DND-41 (cell line): ENCODE measurements at regions not wholly inside any gene's neighbourhood (a gene's known extent, or its start where the extent isn't known, plus 50 kb on each side); places are given as distances from the start of the nearest gene placed in this dataset.

Source experiments
- ATAC-seq: fragments of 200-7000 bp; cut with Tn5 transposase; 3 replicates; pipeline ENCODE4 v1.9.1; 2021; ENCODE audit warnings: low read depth; ENCODE audit not compliant: insufficient read depth
- DNase-seq: peaks from one replicate; pipeline ENCODE4 v3.0.0-alpha.2; 2020
- H2AFZ ChIP-seq: 2 replicates; pipeline ENCODE4 v1.6.0; 2012; ENCODE audit warnings: low read depth, low read length
- H3K27ac ChIP-seq: 2 replicates; pipeline ENCODE4 v1.5.1; 2012; ENCODE audit warnings: low read length, inconsistent platforms
- H3K27me3 ChIP-seq: fragments of 200-600 bp; sonication (generic); 2 replicates; pipeline ENCODE4 v1.6.0; 2012; ENCODE audit warnings: low read length, mild to moderate bottlenecking, inconsistent platforms; ENCODE audit not compliant: insufficient read depth, poor library complexity
- H3K36me3 ChIP-seq: 2 replicates; pipeline ENCODE4 v1.5.1; 2012; ENCODE audit warnings: low read length, inconsistent platforms; ENCODE audit not compliant: insufficient read depth
- H3K4me1 ChIP-seq: 2 replicates; pipeline ENCODE4 v1.5.1; 2012; ENCODE audit warnings: mild to moderate bottlenecking, low read length; ENCODE audit not compliant: insufficient read depth
- H3K4me2 ChIP-seq: 2 replicates; pipeline ENCODE4 v1.6.0; 2012; ENCODE audit warnings: mild to moderate bottlenecking, moderate library complexity, low read length, inconsistent platforms; ENCODE audit not compliant: insufficient read depth
- H3K4me3 ChIP-seq, 2 experiments: fragments of 200-600 bp in 1 of 2; shearing (Covaris generic) in 1 of 2; 2 replicates each; pipeline ENCODE4 v1.5.1; 2012 to 2016; ENCODE audit warnings: inconsistent platforms in 2 of 2, low read length in 2 of 2, mild to moderate bottlenecking in 2 of 2, low read depth in 1 of 2, moderate library complexity in 1 of 2
- H3K79me2 ChIP-seq: 2 replicates; pipeline ENCODE4 v1.6.0; 2012; ENCODE audit warnings: low read length, inconsistent platforms; ENCODE audit not compliant: insufficient read depth
- H3K9ac ChIP-seq: 2 replicates; pipeline ENCODE4 v1.6.0; 2012; ENCODE audit warnings: low read depth, mild to moderate bottlenecking, inconsistent platforms, low read length, moderate library complexity
- H3K9me3 ChIP-seq: 2 replicates; pipeline ENCODE4 v1.5.1; 2012; ENCODE audit warnings: low read length, moderate library complexity, mild to moderate bottlenecking, inconsistent platforms; ENCODE audit not compliant: insufficient read depth, severe bottlenecking
- H4K20me1 ChIP-seq: 2 replicates; pipeline ENCODE4 v1.6.0; 2012; ENCODE audit warnings: low read length; ENCODE audit not compliant: insufficient read depth
- CTCF ChIP-seq: IDR thresholded peaks from 2 replicates; pipeline ENCODE4 v1.5.1; 2012; ENCODE audit warnings: borderline replicate concordance, low read length, moderate library complexity, mild to moderate bottlenecking; ENCODE audit not compliant: poor library complexity, severe bottlenecking; ENCODE audit errors: extremely low read depth
- EZH2 ChIP-seq: IDR thresholded peaks from 3 replicates; pipeline ENCODE4 v1.6.1; 2012; ENCODE audit warnings: borderline replicate concordance, low read depth, mild to moderate bottlenecking, moderate library complexity, low read length, inconsistent platforms; ENCODE audit not compliant: severe bottlenecking

- no peak for ATAC-seq
- no peak overlapping the region for H3K9ac ChIP-seq
- no peak overlapping the region for H2AFZ ChIP-seq
These were observed 303.3 kb upstream of the ZC3H12C start for GRCh38 chr11:109789901-109790300.

GRCh38 chr11:109791337-109791736 is 301.9 kb upstream of the ZC3H12C start:
- no peaks in the 10 kb centered on the region for H3K27me3 ChIP-seq
- ATAC-seq (no peak), DNase-seq (no peak)
- H2AFZ ChIP-seq = no peak overlapping the region
- no peaks in the 10 kb centered on the region for H3K36me3 ChIP-seq
- TF ChIP-seq EZH2 = no peak
- no peak for TF ChIP-seq CTCF
- no peak overlapping the region for H3K4me2 ChIP-seq
- H3K9ac ChIP-seq = no peak overlapping the region
- no peaks in the 10 kb centered on the region for H3K9me3 ChIP-seq
- no peaks in the 10 kb centered on the region for H4K20me1 ChIP-seq
- no peak overlapping the region for H3K27ac ChIP-seq
- no peak overlapping the region for H3K4me3 ChIP-seq
- no peaks in the 10 kb centered on the region for H3K4me1 ChIP-seq
- no peaks in the 10 kb centered on the region for H3K79me2 ChIP-seq

More at GRCh38 chr11:109789901-109790300, 303.3 kb upstream of the ZC3H12C start:
- no peaks in the 10 kb centered on the region for H3K9me3 ChIP-seq
- TF ChIP-seq EZH2 (no peak), CTCF (no peak)
- no peaks in the 10 kb centered on the region for H3K79me2 ChIP-seq
- no peaks in the 10 kb centered on the region for H4K20me1 ChIP-seq
- H3K27me3 ChIP-seq = no peaks in the 10 kb centered on the region
- no peaks in the 10 kb centered on the region for H3K36me3 ChIP-seq
- no peak overlapping the region for H3K27ac ChIP-seq
- H3K4me2 ChIP-seq = no peak overlapping the region
- DNase-seq = no peak
- no peak overlapping the region for H3K4me3 ChIP-seq
- no peaks in the 10 kb centered on the region for H3K4me1 ChIP-seq

- Histone ChIP-seq H3K27ac (no peak overlapping the region), H3K27me3 (no peaks in the 10 kb centered on the region), H3K79me2 (no peaks in the 10 kb centered on the region), H3K9ac (no peak overlapping the region), H4K20me1 (no peaks in the 10 kb centered on the region), H3K4me3 (no peak overlapping the region), H3K36me3 (no peaks in the 10 kb centered on the region), H3K9me3 (no peaks in the 10 kb centered on the region), H3K4me1 (no peaks in the 10 kb centered on the region), H2AFZ (no peak overlapping the region), H3K4me2 (no peak overlapping the region)
- DNase-seq (no peak), ATAC-seq (no peak)
- TF ChIP-seq EZH2 = no peak
- TF ChIP-seq CTCF = no peak
These were observed 298.7 kb upstream of the ZC3H12C start for GRCh38 chr11:109794501-109794900.

- H4K20me1 ChIP-seq = no peaks in the 10 kb centered on the region
- DNase-seq (no peak), ATAC-seq (no peak)
- no peaks in the 10 kb centered on the region for H3K79me2 ChIP-seq
- no peak overlapping the region for H3K27ac ChIP-seq
- H3K27me3 ChIP-seq = no peaks in the 10 kb centered on the region
- no peak overlapping the region for H2AFZ ChIP-seq
- no peak overlapping the region for H3K9ac ChIP-seq
- no peak overlapping the region for H3K4me3 ChIP-seq
- no peaks in the 10 kb centered on the region for H3K36me3 ChIP-seq
- TF ChIP-seq CTCF (no peak), EZH2 (no peak)
- H3K4me1 ChIP-seq = no peaks in the 10 kb centered on the region
- no peak overlapping the region for H3K4me2 ChIP-seq
- H3K9me3 ChIP-seq = no peaks in the 10 kb centered on the region
These were observed 298.0 kb upstream of the ZC3H12C start for GRCh38 chr11:109795234-109795633.
